ENCODE measurements at regions not wholly inside any gene's neighbourhood (a gene's known extent, or its start where the extent isn't known, plus 50 kb on each side); places are given as distances from the start of the nearest gene placed in this dataset.
"Not testable (repeated sequence)": the region's sequence is repeated elsewhere in the genome, so short reads cannot be mapped to it uniquely, and the experiment has no call there.

DNA sequence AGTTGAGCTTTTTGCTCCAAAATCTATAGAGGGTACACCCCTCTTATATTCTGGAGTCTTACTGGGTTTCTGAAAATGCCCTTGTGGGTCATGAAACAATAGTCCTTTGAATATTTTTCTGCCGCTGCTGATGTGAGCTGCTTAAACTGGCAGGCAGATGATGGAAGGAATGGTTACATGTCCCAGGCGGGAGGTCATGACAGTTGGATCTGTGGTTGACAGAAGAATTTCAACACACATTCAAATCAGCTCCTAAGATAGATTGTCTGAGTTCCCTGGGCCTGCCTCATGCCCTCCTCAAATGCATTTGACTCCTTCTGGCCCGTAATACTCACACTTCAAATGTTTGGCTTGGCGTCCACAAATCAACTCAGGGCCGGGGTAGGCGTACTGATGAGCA lies 105.0 kb upstream of the IKBKE start:
- DNase-seq = not testable (repeated sequence)

DNA sequence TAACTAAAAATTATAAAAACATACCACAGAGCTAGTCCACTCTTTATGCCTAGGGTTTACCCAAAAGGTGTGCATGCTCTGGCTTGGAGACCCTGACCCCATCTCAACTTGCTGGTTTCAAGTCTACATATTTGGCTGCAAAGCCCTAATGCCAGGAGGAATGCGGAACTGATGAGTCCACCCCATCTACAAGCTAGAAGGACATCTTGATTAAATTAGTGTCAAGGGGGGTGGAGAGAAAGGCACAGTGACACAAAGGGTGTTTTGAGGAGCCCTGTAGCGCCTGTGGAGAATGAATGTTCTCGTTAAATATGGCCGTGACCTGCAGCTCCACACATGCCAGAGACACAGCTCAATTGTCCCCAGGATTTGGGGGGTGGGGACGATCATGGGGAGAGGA lies 104.1 kb upstream of the IKBKE start:
- DNase-seq = not testable (repeated sequence)

DNA sequence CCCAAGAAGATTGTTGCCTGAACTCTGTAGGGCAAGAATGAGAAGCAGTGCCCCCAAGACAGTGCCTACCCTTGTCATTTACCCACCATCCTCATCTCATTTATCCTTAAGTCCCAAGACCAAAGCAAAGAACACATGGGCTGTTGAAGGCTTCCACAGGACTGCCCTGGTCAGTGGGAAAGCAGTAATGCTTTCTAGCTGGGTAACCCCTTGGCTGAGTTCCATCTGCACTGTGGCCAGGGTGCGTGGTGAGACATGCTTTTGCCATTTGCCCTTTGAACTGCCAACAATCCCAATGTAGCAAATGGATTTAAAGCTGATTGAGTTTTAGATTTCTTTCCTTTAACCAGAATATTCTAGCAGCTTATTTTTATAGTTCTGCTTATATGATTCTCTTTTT lies 103.5 kb upstream of the IKBKE start:
- DNase-seq = not testable (repeated sequence)

DNA sequence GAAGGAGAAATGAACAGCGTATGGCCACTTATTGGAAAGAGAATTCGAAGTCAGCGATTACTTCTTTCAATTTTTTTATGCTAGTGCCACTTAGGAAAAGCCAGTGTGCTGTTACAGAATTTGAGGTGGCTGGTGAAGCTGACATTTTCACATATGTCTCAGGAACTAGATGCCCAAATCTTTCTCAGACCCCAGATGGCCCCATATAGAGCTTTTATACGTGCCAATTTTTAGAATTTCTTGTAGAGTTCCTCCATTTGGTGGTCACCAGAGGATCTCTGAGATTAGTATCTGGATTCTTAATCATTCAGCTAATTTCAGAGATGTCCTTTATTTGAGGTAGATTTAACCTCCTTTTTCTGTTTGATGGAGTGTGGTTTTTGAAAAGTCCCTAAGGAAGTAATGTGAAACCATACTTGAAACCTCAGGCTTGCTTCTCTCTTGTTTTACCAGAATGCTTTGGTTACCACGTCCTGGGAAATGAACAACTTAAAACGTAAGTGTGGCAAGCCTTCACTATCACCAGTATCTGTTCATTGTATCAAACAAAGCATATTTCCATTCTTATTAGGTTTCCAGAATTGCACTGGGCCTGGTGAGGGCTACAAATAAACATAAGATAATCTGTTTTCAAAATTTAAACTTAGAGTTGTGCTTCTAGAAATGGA lies 102.2 kb upstream of the IKBKE start:
- DNase-seq = not testable (repeated sequence)

DNA sequence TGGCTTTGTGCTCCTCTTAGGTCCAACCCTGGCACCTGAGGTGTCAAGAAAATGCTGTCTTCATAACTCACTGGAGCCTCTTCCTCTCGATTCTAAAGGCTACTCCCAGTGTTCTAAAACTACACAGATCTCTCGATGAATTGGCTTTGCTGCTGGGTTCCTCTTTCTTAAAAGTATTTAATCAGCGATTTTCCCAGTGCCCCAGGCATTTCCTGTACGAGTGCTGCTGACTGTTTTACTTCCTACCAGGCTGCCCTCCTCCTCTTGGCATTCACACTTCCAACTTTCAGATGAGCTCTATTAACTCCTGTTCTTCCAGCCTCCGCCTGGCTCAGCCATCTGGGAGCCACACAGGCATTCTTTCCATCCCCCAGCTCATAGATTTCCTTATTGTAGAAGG lies 95.6 kb upstream of the IKBKE start:
- not testable (repeated sequence) for DNase-seq

DNA sequence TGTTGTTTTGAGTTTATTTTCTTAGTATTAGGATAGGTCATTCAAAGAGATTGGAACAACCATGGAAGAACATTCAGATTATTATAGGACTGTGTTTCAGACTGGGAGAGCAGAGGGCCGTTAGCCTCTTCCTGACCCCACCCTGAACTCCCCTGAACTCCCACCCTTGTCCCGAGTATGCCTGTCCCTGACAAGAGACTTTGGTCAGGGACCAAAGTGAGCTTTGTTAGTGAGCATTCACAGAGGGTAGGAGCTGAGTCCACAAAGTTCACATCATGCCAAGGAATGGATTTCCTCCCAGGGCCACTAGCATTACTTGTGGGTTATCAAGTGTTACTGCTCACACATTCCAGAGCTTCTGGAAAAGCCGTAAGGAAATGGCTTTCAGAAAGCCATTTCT lies 94.7 kb upstream of the IKBKE start:
- not testable (repeated sequence) for DNase-seq

DNA sequence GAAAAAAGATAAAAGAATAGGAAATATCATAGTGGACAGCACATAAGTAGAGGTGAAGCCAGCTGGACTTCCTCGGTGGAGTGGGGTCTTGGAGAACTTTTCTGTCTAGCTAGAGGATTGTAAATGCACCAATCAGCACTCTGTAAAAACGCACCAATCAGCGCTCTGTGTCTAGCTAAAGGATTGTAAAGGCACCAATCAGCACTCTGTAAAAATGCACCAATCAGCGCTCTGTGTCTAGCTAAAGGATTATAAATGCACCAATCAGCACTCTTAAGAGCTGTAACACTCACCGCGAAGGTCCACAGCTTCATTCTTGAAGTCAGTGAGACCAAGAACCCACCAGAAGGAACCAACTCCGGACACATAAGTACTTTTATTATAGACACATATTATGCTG lies 91.8 kb upstream of the IKBKE start:
- DNase-seq = not testable (repeated sequence)

DNA sequence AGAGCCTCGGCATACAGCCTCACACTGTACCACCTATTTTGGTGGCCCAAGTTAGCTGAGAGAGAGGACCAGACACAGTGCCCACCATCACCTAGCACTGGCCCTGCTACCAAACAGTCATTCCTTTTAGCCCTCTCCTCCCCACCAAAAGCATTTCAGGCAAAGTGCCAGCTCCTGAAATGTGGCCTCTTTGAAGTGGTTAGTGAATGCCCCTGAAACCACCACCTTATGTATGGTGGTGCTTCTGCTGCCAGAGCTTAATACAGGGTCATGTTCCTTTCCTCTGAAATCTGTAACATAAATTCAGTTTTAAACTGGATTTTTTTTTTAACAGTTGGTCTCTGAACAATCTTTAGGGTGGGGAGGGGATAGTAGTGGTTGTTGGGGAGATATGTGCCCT lies 91.0 kb upstream of the IKBKE start:
- not testable (repeated sequence) for DNase-seq

DNA sequence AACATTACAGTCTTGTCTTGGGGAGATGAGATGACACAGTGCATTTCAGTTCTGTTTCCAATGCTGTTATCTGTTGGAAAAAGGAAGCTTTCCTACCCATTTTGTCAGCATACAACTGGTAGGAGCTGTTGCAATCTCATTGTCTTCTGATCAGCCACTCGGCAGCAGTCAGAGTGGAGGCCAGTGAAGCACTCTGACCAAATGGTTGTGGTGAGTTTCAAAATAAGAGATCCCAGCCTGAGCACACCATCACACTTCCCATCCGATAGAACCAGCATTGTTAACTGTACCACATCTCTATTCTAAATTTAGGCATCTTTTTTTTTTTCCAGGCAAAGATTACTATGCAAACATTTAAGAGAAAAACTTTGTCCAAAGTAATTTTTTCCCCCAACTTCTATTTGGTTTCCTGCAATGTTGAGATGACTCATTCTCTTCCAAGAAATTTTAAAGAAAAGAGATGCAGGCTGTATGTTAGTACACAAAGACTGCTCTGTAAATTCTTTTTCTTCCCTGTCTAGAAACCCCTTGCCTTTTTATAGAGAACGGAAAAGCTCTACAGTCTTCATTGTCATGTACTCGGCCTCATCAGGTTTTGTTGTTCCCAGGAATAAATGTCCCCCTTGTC lies 90.0 kb upstream of the IKBKE start:
- not testable (repeated sequence) for DNase-seq

DNA sequence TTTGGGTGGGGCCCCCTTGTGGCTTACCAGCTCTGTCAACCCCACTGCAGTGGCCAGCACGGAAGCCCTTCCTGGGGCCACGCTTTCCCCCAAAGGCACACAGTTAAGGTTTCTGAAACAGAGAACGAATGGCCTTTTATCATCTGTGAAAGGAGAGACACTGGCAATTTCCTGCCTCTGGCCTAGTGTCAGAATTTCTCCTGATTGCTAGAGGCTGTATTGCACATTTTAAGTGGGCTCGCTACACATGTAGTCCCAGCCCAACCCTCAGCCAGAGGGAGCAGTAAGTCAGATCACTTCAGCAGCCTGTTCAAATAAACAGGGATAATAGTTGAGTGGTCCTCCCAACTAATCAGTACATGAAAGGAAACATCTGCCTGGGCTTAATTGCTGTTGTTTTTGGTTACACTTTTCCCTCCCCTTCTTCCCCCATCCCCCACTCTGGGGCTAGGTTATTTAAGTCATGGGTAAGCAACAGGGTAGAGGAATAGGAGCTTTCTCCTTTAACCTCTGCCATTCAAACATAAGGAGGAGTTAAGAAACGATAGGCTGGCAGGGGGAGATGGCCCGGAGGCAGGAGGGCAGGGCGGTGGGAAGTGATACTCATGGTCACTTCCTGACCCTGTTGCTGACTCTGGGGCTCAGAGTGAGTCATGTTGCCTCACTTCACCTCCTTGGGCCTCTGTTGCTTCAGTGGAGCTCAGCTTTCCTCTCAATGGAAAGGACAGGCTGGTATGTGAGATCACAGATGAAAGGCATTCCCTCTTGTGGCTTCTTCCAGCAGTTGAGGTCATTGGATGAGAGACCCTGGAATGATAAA lies 89.3 kb upstream of the IKBKE start:
- DNase-seq = peak; percentile 50

DNA sequence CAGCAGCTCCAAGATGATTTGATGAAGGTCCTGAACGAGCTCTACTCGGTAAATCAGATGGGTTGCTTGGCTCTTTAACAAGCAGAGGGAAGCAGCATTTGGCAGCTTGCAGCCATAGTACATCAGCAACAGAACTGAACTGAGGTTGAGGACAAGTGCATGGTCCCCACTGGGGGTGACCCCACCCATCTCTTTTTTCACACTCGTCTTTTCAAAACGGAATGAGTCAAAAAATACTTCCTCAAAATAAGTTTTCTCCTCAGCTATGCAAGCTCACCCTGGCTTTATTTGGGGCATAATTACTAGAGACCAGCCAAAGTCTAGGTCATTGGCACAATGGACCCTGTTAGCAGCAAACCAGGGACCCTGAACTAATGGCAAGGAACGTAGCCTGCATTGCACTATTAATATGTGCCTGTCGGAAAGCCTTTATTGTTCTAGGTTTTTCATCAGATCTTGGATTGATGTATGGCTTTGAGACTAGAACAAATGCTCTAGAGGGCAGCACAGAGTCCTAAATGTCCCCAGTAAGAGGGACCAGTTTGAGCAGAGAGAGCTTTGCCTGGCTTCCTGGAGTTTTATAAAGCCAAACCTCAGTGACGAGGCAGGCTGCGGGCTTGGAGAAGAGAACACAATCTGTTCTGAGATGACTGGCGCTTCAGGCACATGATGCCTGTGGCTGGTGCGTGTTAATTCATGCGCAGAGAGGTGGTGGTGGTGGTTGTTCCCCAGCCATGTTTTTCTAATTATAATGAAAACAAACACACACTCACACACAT lies 86.1 kb upstream of the IKBKE start:
- DNase-seq = not testable (repeated sequence)

DNA sequence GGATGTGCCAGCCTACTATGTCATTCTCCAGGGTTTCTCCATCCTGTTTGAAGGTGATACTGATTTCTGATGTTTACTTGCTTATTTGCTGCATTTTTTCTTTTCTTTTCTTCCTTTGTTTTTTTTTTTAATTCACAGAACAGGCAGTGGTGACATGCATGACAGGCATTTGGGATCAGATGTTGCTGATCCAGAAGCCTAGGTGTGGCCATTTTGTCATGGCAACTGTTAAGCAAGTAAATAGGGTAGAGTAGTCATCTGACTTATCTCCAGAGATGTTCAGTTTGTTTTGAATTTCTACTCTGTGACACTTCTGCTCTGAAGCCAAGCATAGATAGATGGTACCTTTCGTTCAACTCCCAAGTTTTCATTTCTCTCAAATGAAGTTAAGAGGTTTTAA lies 85.4 kb upstream of the IKBKE start:
- not testable (repeated sequence) for DNase-seq

DNA sequence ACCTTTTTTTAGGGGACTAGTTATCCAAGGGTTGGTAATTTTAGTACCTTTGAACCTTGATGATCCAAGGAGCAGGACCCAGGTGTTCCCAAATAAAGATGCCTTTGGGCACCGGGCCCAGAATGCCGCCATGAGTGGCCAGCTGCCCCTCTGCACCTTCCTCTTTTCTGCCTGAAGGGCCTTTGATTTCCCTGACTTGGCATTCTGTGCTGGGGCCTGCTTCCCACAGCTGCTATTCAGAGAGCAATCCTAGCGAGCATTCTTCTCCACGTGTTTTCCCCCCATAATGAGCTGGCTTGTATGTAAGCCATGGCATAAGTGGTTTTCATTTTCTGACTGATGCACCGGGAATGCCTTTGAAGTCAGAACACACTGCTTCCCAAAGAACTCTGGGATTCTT lies 82.6 kb upstream of the IKBKE start:
- DNase-seq = not testable (repeated sequence)

DNA sequence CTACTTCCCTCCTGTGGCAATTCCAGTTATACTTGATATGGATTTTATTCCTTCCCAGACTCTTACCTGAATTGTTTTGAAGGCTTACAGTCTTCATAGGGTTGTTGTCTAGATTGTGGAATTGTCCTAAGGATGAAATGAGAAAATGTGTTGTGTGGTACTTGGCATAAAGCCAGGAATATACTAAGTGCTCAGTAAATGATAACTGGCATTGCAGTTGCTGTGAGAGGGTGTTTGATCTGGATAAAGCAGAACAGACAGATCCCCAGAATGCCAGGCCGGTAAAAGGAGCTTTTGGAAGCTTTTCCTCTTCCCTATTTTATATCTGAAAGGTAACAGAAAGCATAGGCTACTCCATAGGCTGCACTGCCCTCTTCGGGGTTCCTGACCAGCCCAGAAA lies 78.4 kb upstream of the IKBKE start:
- not testable (repeated sequence) for DNase-seq

DNA sequence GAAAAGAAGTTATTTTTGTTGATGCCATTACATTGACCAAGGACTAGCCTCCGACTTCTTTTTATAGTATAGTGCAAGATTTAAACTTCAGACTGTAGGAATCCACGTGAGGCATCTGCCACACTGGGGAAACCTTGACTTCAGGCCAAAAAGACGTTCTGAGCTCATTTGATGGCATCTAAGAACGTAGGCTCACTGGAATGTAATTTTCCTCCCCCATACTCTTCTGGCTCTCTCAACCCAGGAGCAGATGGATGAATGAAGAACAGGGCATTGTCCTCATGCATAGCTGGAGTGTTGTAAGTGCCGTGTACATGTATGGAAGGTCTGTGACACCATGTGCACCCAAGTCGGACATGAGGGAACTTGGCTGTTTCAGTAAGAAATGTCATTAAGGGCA lies 72.8 kb upstream of the IKBKE start:
- not testable (repeated sequence) for DNase-seq

DNA sequence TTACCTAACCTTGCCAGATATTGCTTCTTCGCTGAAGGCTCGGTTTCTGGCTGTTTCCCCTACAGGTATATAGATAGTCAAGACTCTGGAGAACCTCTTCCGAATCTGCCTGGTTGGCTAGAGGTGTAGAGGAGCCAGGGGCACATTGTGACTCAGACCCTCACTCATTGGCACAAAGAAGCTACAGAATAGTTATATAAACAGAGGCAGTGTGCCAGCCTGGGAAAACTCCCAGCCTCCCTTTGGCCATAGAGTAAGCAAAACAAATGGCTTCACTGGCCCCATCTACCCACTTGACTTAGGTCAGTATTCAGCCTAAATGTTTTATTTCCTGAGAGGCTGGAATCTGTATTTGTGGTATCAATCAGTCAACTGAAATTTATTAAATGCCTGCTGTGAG lies 72.0 kb upstream of the IKBKE start:
- not testable (repeated sequence) for DNase-seq

DNA sequence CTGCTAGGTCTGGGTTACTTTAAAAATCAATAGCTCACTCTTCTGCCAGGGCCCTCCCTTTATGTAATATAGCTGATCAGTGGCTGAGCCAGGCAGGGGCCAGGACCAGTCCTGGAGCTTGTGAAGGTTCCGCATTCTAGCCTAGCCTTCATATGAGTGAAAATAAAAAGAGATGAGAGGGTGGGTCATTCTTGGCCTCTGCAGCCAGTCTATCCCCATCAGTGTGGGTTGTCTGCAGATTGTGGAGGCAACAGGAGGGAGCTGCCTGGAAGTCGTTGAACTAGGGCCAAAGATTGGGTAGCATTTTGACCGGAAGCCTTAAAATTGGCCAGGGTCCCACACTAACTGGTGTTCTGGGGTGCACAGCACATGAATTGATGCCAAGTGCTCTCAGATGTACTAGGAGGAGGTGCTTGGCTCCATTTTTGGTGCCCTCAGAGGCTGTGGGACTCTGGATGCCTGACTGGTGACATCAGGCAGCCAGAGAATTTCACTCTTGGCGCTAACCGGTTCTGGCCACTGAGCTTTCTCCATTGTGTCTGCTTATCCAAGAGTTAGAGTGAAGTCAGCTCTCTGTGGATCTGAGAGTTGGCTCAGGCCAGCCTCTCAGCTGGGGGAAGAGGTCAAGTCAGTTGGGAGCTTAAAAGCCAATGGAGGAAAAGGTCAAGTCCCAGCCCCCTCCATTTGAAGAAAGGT lies 66.5 kb upstream of the IKBKE start:
- DNase-seq = not testable (repeated sequence)

DNA sequence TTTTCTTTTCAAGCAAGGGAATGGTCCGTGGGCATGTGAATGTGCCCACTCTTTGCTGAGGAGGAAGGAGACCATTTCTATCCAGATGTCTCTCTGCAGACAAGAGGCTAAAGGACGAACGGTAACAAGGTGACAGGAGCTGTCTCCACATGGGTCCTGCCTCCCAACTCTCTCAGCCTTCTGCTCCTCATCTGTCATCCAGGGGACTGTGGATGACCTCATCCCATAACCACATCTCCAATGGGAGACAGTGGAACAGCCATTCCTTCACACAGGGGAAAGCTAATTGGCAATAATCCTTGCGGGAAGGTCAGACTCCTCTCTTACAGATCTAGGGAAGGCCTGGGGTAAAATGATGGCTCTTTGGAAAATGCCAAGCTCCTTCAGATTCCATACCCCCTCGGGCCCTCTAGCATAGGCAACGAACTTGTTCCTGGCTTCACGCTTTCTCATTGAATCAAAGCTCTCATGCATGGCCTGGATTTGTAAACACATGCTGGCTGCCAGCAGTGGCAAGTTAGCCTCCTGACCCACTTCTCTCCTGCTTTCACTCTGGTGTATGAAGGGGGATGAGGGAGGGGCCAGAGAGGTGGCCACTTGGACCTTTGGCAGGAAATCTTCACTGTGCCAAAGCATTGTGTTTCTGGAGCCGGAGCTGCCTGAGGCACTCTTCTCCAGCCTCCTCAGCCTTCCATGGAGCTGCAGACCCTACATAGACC lies 65.8 kb upstream of the IKBKE start:
- not testable (repeated sequence) for DNase-seq

DNA sequence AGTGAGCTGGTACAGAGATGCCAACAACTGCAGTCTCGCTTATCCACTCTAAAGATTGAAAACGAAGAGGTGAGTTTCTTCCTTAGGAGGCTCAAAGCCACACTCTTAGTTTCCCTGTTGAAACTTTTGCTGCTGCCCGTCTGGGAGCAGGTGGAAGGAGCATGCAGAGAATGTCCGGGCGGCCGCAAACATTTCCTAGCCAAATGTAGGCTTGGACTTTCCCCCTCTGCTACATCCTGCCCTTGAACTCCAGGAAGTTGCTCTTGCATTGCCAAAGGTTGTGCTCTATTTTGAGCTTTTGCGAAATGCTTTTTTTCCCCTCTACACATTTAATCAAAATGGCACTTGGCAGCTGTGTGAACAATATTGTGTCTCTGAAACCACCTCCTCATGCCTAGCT lies 65.0 kb upstream of the IKBKE start:
- DNase-seq = not testable (repeated sequence)

DNA sequence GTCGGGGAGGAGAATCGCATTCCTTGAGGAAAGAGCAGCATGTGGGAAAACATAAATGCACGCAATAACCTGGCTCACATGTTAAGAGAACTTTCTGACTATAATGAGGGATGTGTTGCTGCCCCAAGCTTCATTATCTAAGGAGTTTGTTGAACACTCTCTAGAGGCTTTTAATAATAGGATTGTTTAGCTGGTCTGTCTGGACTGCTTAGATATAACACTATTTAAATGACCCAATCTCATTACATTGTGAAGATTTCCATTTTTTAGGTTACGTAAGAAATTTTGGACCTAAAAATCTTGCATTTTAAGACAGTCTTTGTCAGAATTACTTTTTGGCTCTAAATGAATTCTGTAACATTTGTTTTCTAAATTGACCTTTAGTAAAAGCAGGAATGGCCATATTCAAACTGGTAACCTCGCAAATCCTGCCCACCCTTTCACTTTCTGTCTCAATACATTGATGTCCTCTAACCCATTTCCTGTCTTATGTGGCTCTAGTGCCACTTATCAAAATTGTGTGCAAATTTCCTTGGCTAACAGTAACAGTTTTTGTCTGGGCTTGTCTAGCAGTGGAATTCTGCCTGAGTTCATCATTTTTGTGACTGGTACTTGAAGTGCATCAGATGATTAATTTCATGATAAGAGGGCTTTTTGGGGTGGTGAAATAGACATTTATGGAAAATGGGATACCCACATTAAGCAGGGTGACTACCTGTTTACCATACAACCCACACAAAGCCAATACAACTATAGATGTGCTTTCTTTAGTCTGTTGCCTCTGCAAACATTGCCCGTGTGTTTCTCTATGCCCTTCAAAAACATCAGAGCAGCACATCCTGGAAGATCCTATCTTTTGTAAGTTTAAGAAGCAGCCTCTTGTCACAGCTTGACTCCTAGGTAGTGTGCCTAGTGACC lies 61.6 kb upstream of the IKBKE start:
- DNase-seq = not testable (repeated sequence)

DNA sequence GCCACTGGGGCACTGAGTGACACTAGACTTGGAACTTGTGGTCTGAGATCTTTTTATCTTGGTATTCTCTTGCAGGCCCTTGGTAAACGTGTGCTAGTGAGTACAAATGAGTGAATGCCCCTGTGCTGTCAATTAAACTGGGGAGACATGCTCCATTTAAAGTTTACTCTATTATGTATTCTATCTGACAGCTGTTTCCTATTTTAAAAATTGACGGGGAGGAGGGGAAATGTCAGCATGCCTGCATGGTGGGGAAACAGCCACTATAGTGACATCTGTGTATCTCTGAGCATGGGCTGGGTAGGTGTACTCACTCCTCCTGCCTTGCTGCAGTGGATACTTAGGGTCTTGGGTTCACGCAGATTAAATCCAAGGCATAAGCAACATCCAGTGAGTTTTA lies 59.0 kb upstream of the IKBKE start:
- no peak for DNase-seq

Data from activated CD8-positive, alpha-beta memory T cell treated with anti-CD3 and anti-CD28 coated beads, Interleukin-2, amount 50 U/mL, for 48 hours (primary cell).